ENCODE measurements at regions not wholly inside any gene's neighbourhood (a gene's known extent, or its start where the extent isn't known, plus 50 kb on each side); places are given as distances from the start of the nearest gene placed in this dataset.

DNA sequence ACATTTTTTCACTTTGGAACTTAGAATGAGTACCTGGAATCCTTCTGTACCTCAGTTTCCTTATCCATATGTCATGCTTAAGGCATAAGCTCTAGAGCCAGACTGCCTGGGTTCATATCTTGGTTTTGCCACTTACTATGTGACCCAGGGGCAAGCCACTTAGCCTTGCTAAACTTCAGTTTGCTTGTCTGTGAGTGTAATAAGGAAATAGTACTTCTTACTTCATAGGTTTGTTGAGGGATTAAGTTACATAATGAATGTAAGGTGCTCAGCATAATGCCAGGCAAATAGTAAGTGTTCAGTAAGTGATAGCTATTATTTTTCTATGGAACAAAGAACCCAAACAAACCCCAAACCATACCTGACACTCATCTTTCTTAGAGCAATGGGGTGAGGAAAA, 225.1 kb downstream of the BCAT1 start:
- no peak for DNase-seq (ENCODE audit: low read depth)

DNA sequence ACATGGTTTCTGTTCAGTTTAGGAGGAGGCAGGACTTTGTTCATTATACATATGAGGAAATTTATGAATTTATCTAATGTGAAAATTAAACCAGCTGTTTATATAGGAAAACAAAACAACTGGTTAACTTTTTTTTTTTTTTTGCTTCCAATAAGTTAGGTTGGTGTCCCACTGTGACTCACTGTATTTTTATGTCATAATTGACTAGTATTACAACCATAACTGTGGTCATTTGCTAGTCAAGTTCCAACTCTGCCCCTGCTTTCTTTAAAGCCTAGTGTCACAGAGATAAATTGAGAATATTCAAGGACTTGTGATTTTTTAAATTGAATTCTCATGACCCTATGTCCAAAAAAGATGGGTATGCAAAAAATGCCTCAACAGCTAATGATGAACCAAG, 227.7 kb downstream of the BCAT1 start:
- no peak for DNase-seq (ENCODE audit: low read depth)

DNA sequence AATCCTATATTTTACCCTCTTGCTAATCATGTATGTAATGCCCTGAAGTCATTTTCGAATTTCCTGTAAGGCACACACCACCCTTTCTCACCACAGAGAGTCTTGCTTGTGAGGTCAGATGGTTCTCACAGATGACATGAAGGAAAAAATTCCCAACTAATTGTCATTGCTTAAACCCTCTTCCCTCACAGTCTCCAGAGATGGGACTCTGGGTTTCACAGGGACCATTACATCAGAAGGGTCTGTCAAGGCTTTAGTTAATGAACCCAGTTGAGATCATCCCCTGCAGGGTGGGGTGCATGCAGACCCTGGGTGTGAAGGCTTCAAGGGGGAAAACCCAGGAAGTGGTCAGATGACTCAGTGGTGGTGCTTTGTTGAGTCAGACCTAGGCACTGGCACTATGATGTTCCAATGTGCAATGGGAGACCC, 229.6 kb downstream of the BCAT1 start:
- DNase-seq (ENCODE audit: low read depth), result peak; percentile 24

DNA sequence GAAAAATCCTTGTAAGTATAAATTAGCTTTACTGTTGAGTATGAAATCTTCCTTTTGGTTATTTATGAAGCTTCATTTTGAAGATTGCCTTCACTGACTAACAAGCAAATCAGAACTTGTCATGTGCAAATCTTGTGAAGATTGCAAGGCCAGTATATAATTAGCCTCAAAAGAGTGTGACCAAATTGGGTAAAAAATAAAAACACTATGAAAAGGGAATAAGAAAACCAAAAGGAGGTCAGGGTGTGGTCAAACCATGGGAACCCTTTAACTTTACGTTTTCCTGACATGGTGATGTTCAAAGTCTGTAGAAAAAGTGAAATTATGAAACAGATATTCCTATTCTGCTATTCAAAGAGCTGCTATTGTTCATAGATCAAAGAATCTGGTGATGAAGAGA, 230.3 kb downstream of the BCAT1 start:
- no peak for DNase-seq (ENCODE audit: low read depth)

DNA sequence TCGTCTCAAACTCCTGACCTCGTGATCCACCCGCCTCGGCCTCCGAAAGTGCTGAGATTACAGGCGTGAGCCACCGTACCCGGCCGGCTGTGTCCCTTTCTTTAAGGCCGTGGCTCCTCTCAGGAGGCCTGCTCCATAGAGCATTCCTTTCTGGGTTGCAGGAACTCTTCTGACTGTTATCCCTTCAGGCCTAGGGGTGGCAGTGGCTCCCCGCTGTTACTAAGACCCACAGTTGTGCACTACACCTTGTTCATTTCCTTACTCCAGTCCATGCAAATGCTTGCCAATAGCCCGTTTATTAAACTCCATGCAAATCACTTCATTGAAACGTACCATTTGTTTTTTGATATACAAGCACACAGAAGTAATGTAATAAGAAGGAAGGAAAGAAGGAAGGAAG, 234.7 kb downstream of the BCAT1 start:
- DNase-seq (ENCODE audit: low read depth), result no peak

DNA sequence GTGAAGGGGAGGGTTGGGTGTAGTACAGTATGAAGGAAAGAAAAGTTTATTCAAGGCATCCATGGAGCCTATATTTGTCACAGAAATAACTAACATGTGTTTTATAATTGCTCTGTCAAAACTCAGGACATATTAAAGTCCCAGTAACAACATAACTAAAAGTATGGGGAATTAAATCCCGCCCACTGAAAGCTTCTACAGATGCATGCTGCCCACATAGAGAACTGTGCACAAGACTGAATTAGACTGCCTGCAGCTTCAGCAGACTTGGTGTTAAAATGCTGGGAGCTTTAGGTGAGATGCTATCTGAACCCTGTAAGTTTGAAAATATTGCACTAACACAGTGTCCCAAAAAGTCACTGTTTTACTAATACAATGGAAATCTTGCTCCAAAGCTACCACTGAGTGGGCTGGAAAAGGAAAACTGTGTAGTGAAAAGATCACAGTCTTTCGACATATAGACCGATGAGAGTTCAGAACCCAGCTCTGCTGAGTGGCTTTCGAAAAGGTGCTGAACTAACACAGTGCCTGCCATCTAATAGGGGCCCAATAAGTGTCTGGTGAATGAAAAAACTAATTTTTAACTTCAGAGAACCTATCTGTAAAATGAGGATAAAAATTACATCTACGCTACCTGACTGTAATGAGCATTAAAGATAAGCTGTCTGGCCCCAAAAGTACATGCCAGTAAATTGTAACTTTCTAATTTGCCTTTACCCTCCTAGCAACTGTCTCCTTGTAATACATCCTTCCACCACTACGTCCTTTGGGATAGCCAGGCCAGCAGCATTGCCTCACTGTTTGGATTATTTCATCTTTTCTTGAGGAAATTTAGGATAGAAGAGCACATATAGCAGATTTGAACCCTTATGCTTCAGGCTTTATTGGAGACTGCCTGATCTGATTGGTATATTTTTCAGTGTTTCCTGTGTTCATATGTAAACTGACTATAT, 237.6 kb downstream of the BCAT1 start:
- DNase-seq (ENCODE audit: low read depth), result no peak

DNA sequence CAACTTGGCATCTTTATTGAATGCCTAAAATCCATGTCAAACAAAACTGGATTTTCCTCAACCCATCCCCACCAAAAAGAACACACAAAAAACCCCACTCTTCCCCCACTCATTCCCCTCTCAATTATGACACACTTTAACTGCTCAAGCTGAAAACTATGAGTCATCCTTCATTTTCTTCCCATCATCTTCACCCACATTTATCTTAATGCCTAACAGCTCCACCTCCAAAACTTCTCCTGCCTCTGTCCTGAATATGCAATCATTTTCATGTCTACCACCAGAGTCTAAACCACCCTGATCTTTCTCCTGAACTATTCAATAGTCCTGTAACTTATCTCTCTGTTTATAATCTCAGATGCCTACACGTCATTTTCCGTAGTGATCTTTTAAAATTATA, 239.7 kb downstream of the BCAT1 start:
- DNase-seq (ENCODE audit: low read depth), result no peak

DNA sequence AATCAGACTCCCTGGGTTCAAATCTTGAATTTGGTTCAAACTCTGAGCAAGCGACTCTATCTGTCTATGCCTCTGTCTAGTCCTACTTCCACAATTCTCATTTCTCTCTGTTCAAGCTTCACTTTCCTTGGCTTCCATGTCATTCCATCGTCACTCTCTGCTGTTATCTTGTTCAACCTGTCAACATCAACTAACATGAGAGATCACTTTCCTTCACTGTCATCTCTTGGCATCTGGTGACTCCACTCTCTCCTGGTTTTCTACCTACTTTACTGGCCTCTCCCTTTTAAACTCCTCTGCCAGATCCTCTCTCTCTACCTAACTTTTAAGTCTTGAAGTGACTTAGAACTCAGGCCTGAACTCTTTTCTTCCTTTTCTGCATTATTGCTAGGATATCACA, 240.2 kb downstream of the BCAT1 start:
- DNase-seq (ENCODE audit: low read depth), result no peak

DNA sequence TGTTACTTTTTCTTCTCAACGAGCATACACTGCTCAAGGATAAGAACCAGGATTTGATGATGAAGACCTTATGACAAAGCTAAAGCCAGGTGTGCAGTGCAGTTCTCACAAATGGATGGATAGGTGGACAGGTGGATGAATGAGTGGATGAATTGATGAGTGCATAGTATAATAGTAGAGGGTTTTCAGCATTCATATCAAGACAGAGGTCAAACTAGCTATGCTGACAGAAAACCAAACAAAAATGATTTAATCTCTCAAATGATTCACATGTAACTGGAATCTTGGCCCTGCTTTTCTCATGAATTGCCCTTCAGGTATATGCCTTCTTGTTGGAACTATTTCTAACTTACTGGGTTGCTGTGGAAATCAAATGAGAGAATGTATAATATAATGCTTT, 240.9 kb downstream of the BCAT1 start:
- no peak for DNase-seq (ENCODE audit: low read depth)

DNA sequence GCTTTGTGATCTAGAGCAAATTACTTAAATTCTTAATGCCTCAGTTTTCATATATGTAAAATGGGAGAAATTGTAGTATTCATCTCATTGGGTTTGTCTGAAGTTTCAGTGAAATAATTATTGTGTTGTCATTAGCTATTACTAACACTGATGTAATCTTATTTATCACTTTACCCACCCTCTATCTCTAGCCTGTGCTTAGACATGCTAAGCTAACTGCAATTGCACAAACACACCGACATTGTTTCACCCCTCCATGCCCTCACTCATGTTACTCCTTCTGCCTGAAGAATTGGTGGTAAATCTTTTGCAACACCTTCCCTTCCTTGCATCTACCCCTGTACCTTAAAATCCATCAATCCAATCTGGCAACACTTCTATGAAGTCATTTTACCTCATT, 241.6 kb downstream of the BCAT1 start:
- no peak for DNase-seq (ENCODE audit: low read depth)

DNA sequence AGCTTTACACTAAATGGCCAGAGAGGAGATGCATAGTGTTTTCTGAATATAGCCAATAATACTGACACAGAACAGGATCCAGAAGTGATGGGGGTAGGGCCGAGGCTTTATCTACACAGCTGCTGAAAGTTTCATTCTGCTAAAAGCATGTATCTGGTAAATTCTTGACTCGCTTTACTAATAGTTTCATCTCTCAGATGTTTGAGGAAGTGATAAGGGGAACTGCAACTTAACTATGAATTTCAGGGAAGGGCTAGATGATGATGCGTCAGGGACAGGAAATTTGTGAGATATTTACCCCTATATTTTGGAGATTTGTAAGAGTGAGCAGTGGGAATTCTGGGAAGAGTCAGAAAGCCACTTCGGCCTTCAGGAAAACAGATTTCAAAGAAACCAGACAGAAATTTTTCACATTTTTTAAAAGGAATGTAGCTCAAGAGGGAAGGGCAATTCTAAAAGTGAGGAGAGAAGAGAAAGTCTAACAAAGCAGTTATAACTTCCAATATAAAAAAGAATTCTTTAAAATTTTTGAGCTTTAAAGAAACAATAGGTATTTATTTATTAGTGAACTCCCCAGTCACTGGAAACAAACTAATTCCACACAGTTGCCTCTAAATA, 243.1 kb downstream of the BCAT1 start:
- DNase-seq (ENCODE audit: low read depth), result no peak

DNA sequence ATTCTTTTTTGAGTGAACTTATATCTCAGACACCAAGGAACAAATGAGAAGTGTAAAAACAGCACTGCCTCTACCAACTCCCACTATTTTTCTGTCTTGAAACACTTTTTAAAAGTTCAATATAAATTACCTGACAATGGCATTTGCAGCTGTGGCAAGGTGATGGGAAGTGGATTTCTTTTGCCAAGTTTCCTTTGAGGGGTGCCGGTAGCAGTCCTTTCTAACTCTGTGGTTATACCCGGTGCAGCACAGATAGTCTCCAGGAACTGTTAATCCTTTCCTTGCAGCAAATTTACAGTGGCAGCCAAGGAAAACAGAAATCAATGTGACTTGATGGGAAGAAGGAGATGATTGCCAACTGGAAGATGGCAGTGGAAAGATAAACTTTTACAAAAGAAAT, 243.7 kb downstream of the BCAT1 start:
- DNase-seq (ENCODE audit: low read depth), result no peak

DNA sequence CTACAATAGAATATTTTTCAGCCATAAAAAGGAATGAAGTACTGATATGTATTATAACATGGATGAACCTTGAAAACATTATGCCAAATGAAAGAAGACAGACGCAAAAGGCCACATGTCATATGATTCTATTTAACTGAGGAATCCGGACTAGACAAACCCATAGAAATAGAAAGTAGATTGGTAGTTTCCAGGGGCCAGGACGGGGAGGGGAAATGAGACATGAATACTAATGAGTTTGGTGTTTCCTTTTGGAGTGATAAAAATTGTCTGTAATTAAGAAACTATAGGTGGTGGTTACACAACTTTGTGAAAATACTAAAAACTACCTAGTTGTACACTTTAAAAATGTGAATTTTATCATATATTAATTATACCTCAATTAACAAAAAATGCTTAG, 247.6 kb downstream of the BCAT1 start:
- DNase-seq (ENCODE audit: low read depth), result no peak

DNA sequence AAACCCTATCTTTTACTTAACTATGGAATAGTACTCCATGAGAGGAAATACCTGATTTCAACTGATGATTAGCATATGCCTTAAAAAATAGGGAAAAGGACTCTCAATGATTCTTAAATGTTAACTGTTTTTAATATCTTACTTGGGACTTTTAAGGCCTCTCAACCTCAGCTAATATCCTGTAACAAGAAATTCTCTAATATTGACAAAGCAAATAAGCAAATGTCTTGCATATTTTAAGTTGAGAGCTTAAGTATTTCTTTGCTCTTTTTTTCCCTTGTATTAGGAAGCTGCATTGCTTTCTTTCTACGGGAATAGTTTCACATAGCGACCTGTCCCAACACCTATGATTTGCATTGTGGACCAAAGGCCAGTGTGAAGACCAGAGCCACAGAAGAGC, 249.9 kb downstream of the BCAT1 start:
- DNase-seq (ENCODE audit: low read depth), result no peak

DNA sequence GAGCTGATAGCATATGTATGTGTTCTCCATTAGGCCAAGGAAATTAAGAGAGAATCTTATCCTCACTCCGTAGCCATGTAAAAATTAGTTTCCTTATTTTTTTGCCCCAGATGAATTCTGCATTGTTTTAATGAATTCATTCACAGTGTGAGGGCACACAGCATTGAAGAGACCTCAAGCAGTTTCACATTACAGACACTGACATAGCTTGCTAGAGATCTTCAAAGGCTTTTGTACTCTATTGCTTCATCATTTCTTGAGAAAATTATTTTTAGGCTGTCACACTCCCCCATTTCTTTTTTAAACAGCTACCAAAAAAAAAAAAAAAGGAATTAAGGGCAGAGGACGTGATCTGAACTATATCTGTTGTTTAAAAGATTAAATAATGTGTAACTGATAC, 251.1 kb downstream of the BCAT1 start:
- no peak for DNase-seq (ENCODE audit: low read depth)

DNA sequence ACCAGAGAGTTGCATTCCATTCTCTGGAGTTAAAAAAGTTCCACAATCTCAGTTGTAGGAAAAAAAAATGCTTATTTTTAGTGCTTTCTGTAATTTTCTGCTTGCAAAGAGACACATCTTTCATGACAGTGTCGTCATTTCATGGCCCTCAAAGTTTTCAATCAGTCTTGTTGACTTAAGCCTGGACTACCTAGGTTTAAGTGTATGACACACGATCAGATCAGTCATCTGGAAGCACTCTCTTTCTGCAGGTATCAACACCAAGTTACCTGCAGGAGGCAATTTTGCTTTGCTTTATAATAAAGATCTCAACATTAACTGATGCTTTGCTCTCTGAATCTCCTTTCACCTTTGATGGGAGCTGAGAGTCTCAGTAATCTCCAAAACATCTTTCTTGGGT, 251.6 kb downstream of the BCAT1 start:
- no peak for DNase-seq (ENCODE audit: low read depth)

DNA sequence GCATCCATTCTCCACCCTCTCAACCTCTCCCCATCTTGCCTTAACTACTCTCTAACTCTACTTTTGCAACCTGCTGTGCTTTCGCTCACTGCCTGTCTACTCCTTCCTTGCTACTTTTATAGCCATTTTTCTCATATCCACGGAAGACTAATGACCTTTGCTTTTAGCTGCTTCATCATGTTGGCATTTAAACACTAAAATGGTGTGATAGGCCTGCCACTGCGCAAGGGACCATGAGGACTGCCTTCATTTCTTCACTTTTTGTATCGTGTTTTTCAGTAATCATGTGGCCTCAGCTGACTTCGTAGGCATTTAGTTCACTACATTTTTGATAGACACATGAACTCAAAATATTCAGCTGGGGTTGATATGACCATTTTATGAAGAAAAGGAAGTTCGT, 252.1 kb downstream of the BCAT1 start:
- DNase-seq (ENCODE audit: low read depth), result no peak

DNA sequence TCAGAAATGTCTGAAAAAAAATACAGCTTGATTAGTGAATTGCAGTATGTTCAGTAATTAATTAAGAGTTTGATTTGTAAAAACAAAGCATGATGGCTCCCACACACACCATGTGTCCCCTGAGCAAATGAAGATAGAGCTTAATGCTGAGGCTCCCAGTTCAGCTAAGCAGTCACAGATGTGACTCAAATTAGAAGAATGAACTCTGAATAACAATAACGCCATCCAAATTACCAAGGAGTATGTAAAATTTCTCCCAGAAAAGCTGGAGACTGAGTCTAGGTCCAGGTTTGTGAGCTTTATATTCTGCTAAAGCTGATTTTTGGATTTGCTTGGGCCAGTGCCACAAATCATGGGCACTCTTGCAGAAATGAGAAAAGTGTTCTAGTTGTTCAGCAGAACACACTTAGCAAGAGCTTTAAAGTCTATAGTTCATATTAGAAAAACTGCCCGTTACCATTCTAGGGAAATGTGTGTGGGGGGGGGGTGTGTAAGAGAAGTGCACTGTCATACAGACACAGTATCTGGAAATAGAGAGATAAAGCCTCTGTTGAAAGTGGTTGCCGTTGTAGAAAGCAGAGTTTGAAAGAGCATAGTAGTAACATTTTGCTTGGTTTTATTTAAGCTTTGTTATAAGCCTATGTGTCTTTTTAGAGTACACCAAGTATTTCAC, 253.1 kb downstream of the BCAT1 start:
- no peak for DNase-seq (ENCODE audit: low read depth)

DNA sequence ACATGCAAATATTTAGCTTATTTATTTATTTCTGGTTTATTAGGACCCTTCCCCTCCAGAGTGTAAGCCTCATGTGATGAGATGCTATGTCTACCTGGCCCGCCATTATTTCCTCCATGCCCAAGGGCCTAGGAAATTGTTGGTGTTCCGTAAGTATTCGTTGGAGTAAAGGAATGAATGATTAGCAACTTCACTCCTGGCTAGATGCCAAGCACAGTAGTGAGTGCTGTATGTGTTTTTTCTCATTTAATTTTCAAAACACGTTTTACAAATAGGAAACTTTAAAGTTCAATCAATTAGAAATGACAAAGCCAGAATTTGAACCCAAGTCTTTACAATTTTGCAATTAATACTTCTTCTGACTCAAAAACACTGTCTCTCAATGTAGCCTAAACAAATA, 253.8 kb downstream of the BCAT1 start:
- DNase-seq (ENCODE audit: low read depth), result no peak

DNA sequence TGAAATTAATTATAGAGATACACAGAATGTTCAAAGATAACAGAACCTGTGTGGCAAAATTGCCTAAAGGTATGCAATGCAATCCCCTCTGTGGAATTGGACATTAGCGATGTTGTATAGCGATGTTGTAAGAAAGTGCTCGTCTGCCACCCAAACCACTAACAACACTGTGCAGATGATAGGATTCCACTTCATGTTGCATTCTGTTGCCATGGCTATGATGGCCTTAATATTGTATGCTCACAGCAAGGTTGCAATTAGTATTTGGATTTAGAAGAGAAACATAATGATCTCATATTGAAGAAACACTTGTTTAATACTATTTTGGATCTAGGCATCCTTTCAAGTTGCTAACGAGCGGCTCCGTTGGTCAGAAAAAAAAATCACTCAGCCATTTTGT, 260.3 kb downstream of the BCAT1 start:
- no peak for DNase-seq (ENCODE audit: low read depth)

DNA sequence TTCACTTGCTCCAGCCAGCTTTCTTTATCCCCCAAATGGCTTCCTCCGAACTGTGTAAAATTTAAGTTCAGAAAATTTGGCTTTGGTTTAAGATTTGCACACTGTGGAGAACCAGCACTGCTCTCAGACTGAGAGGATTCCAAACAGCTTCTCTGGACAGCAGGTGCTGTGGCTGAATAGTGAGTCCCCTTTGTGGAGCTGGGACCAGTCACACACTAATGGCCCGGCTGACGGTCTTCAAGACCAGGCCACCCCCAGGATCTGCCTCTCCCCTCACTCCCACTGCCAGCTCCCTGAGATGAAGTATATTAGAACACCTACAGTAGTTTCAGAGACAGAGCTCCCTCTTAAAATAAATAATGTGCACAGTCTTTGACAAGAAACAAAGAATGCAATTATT, 267.3 kb downstream of the BCAT1 start:
- no peak for DNase-seq (ENCODE audit: low read depth)

DNA sequence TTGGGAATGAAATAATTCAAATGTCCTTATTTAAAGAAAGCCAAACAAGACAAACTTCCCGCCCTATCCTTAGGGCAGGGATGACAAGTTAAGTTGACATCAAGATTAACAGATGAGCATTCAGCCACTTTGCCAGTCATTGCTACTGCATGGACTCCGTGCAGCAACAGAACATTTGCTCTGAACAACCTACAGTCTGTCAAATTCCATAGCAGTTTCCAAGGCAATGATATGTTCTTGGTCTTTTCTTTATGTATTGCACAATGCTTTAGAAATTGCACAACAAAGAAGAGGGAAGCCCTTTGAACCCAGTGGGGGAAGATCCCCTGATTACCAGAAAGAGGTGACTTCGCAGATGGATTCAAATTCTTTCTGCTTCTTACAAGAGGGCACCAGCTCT, 269.8 kb downstream of the BCAT1 start:
- DNase-seq (ENCODE audit: low read depth), result no peak

DNA sequence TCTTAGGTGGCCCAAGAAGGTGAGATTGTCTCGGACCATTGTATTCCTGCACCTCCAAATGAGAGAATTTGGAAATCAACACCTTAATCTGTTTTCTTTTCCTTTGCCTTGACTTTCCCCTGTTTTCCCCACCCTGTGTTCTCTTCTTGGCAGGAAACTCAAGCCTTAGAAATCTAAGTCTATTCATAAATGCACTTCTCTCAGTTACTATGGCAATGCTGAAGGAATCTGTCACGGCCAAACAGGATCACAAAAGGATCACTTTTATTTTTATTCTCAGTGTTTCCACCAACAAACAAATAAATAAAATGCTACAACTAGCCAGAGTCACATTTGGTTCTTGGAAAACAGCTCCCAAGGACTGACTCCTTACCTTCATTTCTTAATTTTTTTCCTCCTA, 270.5 kb downstream of the BCAT1 start:
- no peak for DNase-seq (ENCODE audit: low read depth)
